ENCODE measurements at regions not wholly inside any gene's neighbourhood (a gene's known extent, or its start where the extent isn't known, plus 50 kb on each side); places are given as distances from the start of the nearest gene placed in this dataset.

DNA sequence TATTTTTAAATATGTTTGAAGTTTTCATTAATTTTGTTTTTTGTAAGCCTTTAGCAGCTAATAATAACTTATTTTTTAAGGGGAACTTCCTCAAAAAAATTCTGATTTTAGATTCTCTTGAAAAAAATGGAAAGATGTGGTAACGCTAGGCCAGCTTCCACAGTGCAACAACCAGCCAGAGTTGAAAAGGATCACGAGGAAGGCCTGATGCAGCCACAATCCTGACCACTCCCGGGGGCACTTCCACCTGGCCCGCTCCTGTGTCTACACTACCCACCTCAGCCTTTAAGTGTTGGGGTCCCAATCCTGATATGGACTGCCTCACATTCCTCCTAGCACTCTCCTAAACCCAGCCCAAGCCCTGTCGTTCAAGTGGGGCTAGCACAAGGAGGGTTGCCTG is 101.1 kb downstream of the TMEM17 start:
- TF ChIP-seq, protein P1, sequence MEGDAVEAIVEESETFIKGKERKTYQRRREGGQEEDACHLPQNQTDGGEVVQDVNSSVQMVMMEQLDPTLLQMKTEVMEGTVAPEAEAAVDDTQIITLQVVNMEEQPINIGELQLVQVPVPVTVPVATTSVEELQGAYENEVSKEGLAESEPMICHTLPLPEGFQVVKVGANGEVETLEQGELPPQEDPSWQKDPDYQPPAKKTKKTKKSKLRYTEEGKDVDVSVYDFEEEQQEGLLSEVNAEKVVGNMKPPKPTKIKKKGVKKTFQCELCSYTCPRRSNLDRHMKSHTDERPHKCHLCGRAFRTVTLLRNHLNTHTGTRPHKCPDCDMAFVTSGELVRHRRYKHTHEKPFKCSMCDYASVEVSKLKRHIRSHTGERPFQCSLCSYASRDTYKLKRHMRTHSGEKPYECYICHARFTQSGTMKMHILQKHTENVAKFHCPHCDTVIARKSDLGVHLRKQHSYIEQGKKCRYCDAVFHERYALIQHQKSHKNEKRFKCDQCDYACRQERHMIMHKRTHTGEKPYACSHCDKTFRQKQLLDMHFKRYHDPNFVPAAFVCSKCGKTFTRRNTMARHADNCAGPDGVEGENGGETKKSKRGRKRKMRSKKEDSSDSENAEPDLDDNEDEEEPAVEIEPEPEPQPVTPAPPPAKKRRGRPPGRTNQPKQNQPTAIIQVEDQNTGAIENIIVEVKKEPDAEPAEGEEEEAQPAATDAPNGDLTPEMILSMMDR (IDR thresholded peaks at IDR 0.05; ENCODE audit: low read length), result no peak
- no peak for TF ChIP-seq EZH2 (optimal IDR thresholded peaks at IDR 0.05; ENCODE audit: low read depth, low read length)

Data from MM.1S (cell line).